ENCODE measurements at regions not wholly inside any gene's neighbourhood (a gene's known extent, or its start where the extent isn't known, plus 50 kb on each side); places are given as distances from the start of the nearest gene placed in this dataset.

GRCh38 chr11:57087991-57088390 lies 93.8 kb upstream of the LRRC55 start:
- Histone ChIP-seq H3K9me3 (no peaks in the 10 kb centered on the region), H3K27ac (no peak overlapping the region), H3K4me3 (no peak overlapping the region), H3K4me1 (no peaks in the 10 kb centered on the region), H3K27me3 (peaks cover 0 to 2% (median 0%) of the 10 kb centered on the region in 3 donors), H3K36me3 (no peaks in the 10 kb centered on the region)
- no peak for DNase-seq
- intact Hi-C loops (cut with DNase I), result no loop called here
- TF ChIP-seq POLR2AphosphoS5 (IDR thresholded peaks at IDR 0.05), result no peak
- no peak for TF ChIP-seq POLR2A (IDR thresholded peaks at IDR 0.05)
- no peak for TF ChIP-seq EP300 (IDR thresholded peaks at IDR 0.05)
- no peak for TF ChIP-seq CTCF (IDR thresholded peaks at IDR 0.05)
- WGBS, 2 donors, result 73 to 79% methylated on average over 1 of the region's 1 CpG

GRCh38 chr11:57092028-57092698 lies 89.6 kb upstream of the LRRC55 start:
- TF ChIP-seq POLR2AphosphoS5 (IDR thresholded peaks at IDR 0.05) (no peak), EP300 (IDR thresholded peaks at IDR 0.05) (no peak), CTCF (IDR thresholded peaks at IDR 0.05) (no peak), POLR2A (IDR thresholded peaks at IDR 0.05) (no peak)
- 90 to 92% methylated on average over 9 of the region's 9 CpGs for WGBS, 2 donors

GRCh38 chr11:57094181-57094935 lies 87.4 kb upstream of the LRRC55 start:
- 85 to 94% methylated on average over 1 of the region's 1 CpG for WGBS, 2 donors
- Histone ChIP-seq H3K27ac (no peak overlapping the region), H3K4me1 (no peaks in the 10 kb centered on the region), H3K36me3 (no peaks in the 10 kb centered on the region), H3K4me3 (no peak overlapping the region), H3K9me3 (no peaks in the 10 kb centered on the region), H3K27me3 (no peaks in the 10 kb centered on the region)
- no peak for DNase-seq
- TF ChIP-seq EP300 (IDR thresholded peaks at IDR 0.05), result no peak
- TF ChIP-seq POLR2A (IDR thresholded peaks at IDR 0.05), result no peak
- TF ChIP-seq CTCF (IDR thresholded peaks at IDR 0.05), result no peak
- TF ChIP-seq POLR2AphosphoS5 (IDR thresholded peaks at IDR 0.05), result no peak
- intact Hi-C loops (cut with DNase I), result no loop called here

More at GRCh38 chr11:57092028-57092698, 89.6 kb upstream of the LRRC55 start:
- Histone ChIP-seq H3K27me3 (peaks cover 0 to 2% (median 0%) of the 10 kb centered on the region in 3 donors), H3K4me1 (no peaks in the 10 kb centered on the region), H3K27ac (no peak overlapping the region), H3K9me3 (no peaks in the 10 kb centered on the region), H3K36me3 (no peaks in the 10 kb centered on the region), H3K4me3 (no peak overlapping the region)
- no peak for DNase-seq
- intact Hi-C loops (cut with DNase I), result no loop called here

GRCh38 chr11:57095417-57095816 lies 86.3 kb upstream of the LRRC55 start:
- no peaks in the 10 kb centered on the region for H3K36me3 ChIP-seq
- 75 to 82% methylated on average over 3 of the region's 3 CpGs for WGBS, 2 donors
- no peak overlapping the region for H3K27ac ChIP-seq
- TF ChIP-seq CTCF (IDR thresholded peaks at IDR 0.05), result no peak
- no peak for TF ChIP-seq EP300 (IDR thresholded peaks at IDR 0.05)
- H3K4me1 ChIP-seq, result no peaks in the 10 kb centered on the region
- DNase-seq, result no peak
- no peak overlapping the region for H3K4me3 ChIP-seq
- no peaks in the 10 kb centered on the region for H3K9me3 ChIP-seq
- intact Hi-C loops (cut with DNase I), result no loop called here
- H3K27me3 ChIP-seq, result no peaks in the 10 kb centered on the region

All from sigmoid colon (tissue), 6 donors.